Pancreas (tissue), 10 donors: ENCODE measurements at regions not wholly inside any gene's neighbourhood (a gene's known extent, or its start where the extent isn't known, plus 50 kb on each side); places are given as distances from the start of the nearest gene placed in this dataset.

Experiments used
- ATAC-seq, 4 donors: fragments of 200-7000 bp; cut with Tn5 transposase; one replicate each; pipeline versions ENCODE4 v1.8.0 to v1.9.1; 2020; ENCODE audit warnings: mild to moderate bottlenecking in 4 of 4, moderate library complexity in 4 of 4
- DNase-seq, 6 donors: peaks; one replicate each; pipeline ENCODE4 v3.0.0-alpha.2; 2020
- FAIRE-seq: peaks from 2 replicates; lab custom pipeline; 2012; peaks lifted over from hg19 to GRCh38; lab: Jason Lieb, UNC
- H3K27ac ChIP-seq, 4 donors: fragments of 200-600 bp; sonication (generic); 1 replicate in 3 of 4; 2 replicates in 1 of 4; pipeline versions ENCODE4 v1.5.0 to v1.8.0; 2020
- H3K27me3 ChIP-seq, 4 donors: fragments of 200-600 bp; one replicate each; pipeline ENCODE4 v1.8.0; 2021
- H3K36me3 ChIP-seq, 3 donors: fragments of 200-600 bp; sonication (generic) in 1 of 3; one replicate each; pipeline versions ENCODE4 v1.5.0 to v1.8.0; 2020 to 2021
- H3K4me1 ChIP-seq, 3 donors: fragments of 200-600 bp; one replicate each; pipeline ENCODE4 v1.8.0; 2021
- H3K4me3 ChIP-seq, 4 donors: fragments of 200-600 bp; sonication (generic) in 2 of 4; one replicate each; pipeline versions ENCODE4 v1.5.0 to v1.8.0; 2020 to 2021
- H3K9me3 ChIP-seq, 4 donors: fragments of 200-600 bp; one replicate each; pipeline ENCODE4 v1.8.0; 2021
- WGBS, 2 donors: extraction: QIAGEN DNeasy Blood & Tissue Kit; methylation state at CpG; one replicate each; pipeline ENCODE4 v1.1.7; 2013; 5-methylcytosine and 5-hydroxymethylcytosine counted together
- intact Hi-C, 3 donors: fragments of 100-400 bp; cut with DNase I; formaldehyde crosslinking; loops; one replicate each; pipeline versions ENCODE4 v1.11.1 to v1.14.2; 2022
- TF ChIP-seq, protein P1 (sequence below), 4 donors: fragments of 200-600 bp; sonication (generic) in 3 of 4; IDR thresholded peaks; one replicate each; pipeline versions ENCODE4 v1.5.0 to v1.8.0; 2021; ENCODE audit warnings: antibody characterized with exemption in 4 of 4
- donor health status: healthy with polysubstance abuse.
- donor health status: DM: no; HTN: no; CAD: no; lungs with moderate emphysema.
- donor health status: DM: no; HTN: no; CAD: no.
- donor health status: control.
- donor health status: control.
- donor health status: Bipolar disorder and iron deficiency.
- donor health status: DM: yes; HTN: yes; CAD: no.
- donor health status: DM: no; HTN: no; CAD: no.
- donor health status: DM: no; HTN: no; CAD: no.
- donor health status: DM: yes; HTN: yes; CAD: no.

DNA sequence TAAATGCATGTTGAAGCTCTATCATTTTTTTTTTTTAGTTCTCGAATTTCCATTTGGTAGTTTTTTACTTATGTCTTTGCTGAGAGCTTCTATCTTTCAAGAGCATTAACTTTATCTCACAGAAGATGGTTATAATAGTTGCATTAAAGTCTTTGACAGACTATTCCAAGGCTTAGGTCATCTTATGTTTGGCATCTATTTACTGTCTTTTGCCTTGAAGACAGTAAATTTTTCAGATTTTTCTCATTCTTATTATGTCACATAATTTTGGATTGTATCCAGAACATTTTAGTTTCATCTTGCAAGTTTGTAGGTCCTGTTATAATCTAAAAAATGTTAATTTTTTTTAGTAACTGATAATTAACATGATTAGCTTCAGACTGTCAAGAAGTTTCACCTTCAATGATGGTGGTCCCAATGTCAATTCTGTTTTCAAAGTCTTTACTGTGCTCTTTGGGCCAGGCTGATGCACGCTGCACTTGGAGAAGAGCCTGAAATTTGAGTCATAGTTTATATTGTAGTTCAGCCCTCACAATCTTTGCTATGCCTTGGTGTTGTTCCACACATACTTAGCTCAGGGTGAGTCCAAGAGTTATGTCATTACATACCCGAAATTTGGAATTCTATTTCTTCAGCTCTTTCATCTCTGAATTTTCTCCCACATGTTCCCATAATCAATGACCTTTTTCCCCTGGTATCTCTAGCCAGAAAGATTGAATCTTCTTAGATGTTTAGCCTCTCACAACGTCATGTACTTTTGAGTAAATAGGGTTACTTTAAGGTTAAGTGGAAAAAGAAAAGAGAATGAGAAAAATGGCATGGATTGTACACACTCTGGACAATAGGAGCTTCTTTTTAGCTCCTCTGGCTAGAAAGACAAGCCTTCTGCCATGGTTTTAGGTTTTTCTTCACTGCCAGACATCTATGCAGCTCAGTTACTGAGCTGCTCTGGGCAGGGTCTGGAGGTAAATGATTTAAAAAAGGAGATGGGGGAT lies 110.3 kb upstream of the BTBD3 start:
- no peaks in the 10 kb centered on the region for H3K4me1 ChIP-seq
- intact Hi-C loops, result no loop called here
- no peaks in the 10 kb centered on the region for H3K9me3 ChIP-seq
- 36 to 47% methylated on average over 4 of the region's 4 CpGs for WGBS, 2 donors
- TF ChIP-seq, protein P1, sequence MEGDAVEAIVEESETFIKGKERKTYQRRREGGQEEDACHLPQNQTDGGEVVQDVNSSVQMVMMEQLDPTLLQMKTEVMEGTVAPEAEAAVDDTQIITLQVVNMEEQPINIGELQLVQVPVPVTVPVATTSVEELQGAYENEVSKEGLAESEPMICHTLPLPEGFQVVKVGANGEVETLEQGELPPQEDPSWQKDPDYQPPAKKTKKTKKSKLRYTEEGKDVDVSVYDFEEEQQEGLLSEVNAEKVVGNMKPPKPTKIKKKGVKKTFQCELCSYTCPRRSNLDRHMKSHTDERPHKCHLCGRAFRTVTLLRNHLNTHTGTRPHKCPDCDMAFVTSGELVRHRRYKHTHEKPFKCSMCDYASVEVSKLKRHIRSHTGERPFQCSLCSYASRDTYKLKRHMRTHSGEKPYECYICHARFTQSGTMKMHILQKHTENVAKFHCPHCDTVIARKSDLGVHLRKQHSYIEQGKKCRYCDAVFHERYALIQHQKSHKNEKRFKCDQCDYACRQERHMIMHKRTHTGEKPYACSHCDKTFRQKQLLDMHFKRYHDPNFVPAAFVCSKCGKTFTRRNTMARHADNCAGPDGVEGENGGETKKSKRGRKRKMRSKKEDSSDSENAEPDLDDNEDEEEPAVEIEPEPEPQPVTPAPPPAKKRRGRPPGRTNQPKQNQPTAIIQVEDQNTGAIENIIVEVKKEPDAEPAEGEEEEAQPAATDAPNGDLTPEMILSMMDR (IDR thresholded peaks at IDR 0.05), result no peak
- no peak overlapping the region for H3K4me3 ChIP-seq
- H3K27ac ChIP-seq, result no peak overlapping the region
- FAIRE-seq (no peak), DNase-seq (no peak), ATAC-seq (peak in 2 of 4 donors; percentile 65 to 70)
- no peaks in the 10 kb centered on the region for H3K27me3 ChIP-seq
- H3K36me3 ChIP-seq, result no peaks in the 10 kb centered on the region

DNA sequence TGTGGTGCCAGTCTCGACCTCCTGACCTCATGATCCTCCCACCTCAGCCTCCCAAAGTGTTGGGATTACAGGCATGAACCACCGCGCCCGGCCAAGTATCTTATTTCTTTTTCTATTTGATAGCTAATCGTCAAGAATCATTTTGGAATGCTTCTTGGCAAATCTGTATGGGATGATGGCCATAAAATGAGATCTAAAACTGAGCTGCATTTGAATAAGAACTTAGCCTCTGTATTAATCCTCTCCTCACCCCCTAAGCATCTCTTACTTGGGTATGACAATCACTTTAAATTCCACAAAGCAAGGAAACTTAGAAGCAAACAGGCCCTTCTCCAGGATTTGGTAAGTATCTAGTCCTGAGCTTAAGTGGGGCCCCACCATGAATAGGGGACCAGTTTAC lies 108.9 kb upstream of the BTBD3 start:
- intact Hi-C loops, result no loop called here
- WGBS, 2 donors, result 85 to 89% methylated on average over 5 of the region's 5 CpGs
- Histone ChIP-seq H3K27ac (no peak overlapping the region), H3K36me3 (no peaks in the 10 kb centered on the region), H3K9me3 (no peaks in the 10 kb centered on the region), H3K4me1 (no peaks in the 10 kb centered on the region), H3K27me3 (no peaks in the 10 kb centered on the region), H3K4me3 (no peak overlapping the region)
- ATAC-seq (no peak), FAIRE-seq (no peak), DNase-seq (no peak)
- TF ChIP-seq, protein P1 (IDR thresholded peaks at IDR 0.05), result no peak

DNA sequence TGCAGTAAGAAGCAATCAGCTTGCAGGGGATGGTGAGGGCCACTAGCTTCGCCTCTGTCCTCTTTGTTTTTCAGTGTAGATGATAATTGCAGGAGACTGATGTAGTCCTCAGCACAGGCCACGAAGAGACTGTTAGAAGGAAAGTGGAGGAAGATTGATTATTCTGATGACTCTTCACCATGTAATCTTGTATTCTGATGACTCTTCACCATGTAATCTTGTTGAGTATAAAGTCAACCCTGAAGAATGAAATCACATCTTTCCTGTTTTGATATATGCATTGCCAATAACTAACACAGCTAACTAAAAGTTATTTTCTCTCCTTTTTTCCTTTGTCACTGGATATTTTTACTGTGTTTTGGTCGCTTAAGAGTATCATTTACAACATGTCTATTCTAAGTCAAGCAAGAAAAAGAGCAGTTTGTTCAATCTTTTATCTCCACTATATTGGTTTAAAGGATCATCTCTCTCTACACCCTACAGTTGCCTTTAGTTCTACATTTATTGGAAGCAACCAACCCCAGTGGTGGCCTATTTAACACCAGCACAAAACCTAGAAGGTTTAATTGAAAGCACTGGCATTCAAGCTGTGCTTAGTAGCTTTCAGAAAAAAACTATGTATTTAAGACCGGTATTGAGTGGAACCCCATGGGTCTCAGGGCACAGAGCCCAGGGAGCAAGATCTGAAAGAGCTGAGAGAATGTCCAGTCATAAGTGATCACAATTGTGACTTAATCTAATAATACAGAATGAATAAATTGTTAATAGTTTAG lies 107.2 kb upstream of the BTBD3 start:
- ATAC-seq, result no peak
- no peak for DNase-seq
- H3K9me3 ChIP-seq, result no peaks in the 10 kb centered on the region
- no peak overlapping the region for H3K27ac ChIP-seq
- H3K4me1 ChIP-seq, result no peaks in the 10 kb centered on the region
- no peak overlapping the region for H3K4me3 ChIP-seq
- intact Hi-C loops, result no loop called here
- 72 to 80% methylated on average over 4 of the region's 4 CpGs for WGBS, 2 donors
- H3K36me3 ChIP-seq, result no peaks in the 10 kb centered on the region
- TF ChIP-seq, protein P1 (IDR thresholded peaks at IDR 0.05), result no peak
- no peaks in the 10 kb centered on the region for H3K27me3 ChIP-seq
- FAIRE-seq, result no peak

DNA sequence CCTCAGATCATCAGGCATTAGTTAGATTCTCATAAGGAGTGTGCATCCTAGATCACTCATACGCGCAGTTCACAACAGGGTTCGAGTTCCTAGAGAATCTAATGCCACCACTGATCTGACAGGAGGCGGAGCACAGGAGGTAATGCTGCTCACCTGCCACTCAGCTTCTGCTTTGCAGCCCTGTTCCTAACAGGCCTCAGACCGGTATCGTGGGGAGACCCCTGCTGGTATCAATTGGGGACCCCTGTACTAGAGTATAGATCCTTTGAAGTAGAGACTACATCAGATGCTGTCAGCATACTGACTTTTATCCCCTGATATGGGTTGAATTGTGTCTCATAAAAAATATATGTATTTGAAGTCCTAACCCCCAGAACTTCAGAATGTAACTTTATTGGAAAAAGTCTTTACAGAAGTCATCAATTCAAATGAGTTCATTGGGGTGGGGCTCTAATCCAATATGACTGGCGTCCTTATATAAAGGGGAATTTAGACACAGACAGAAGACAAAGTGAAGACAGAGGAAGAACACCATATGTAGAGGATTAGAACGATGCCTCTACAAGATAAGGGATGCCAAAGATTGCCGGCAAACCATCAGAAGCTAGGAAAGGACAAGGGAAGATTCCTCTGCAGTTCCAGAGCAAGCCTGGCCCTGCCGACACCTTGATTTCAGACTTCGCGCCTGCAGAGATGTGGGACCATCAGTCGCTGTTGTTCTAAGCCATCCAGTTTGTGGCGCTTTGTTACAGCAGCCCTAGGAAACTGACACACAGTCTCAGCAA lies 104.4 kb upstream of the BTBD3 start:
- intact Hi-C loops, result no loop called here
- no peak for FAIRE-seq
- TF ChIP-seq, protein P1 (IDR thresholded peaks at IDR 0.05), result no peak
- H3K4me1 ChIP-seq, result no peaks in the 10 kb centered on the region
- no peaks in the 10 kb centered on the region for H3K27me3 ChIP-seq
- no peak for ATAC-seq
- H3K27ac ChIP-seq, result no peak overlapping the region
- no peak for DNase-seq
- WGBS, 2 donors, result 94 to 96% methylated on average over 14 of the region's 14 CpGs
- H3K4me3 ChIP-seq, result no peak overlapping the region
- H3K9me3 ChIP-seq, result no peaks in the 10 kb centered on the region
- H3K36me3 ChIP-seq, result no peaks in the 10 kb centered on the region
